HepG2 (cell line): ENCODE measurements at regions not wholly inside any gene's neighbourhood (a gene's known extent, or its start where the extent isn't known, plus 50 kb on each side); places are given as distances from the start of the nearest gene placed in this dataset.

Experiments
- CEBPB ChIP-seq: IDR thresholded peaks from 2 replicates; pipeline ENCODE4 v1.6.1; 2011; ENCODE audit warnings: low read depth, low read length, improper control_type of control experiment, borderline replicate concordance
- CTCF ChIP-seq: sonication (generic); formaldehyde crosslinking; IDR thresholded peaks from 2 replicates; pipeline ENCODE4 v1.5.0; 2020; ENCODE audit warnings: mild to moderate bottlenecking, missing genetic modification reagents, moderate library complexity
- MIXL1 ChIP-seq: IDR thresholded peaks from 2 replicates; pipeline ENCODE4 v1.6.1; 2016
- PBX3 ChIP-seq: sonication (generic); formaldehyde crosslinking; IDR thresholded peaks from 2 replicates; pipeline ENCODE4 v1.8.1; 2023; ENCODE audit warnings: missing genetic modification reagents, inconsistent platforms, borderline replicate concordance
- POLR2A ChIP-seq, 2 experiments: IDR thresholded peaks; 2 replicates each; pipeline ENCODE4 v1.6.1; 2011; ENCODE audit warnings: low read depth in 2 of 2, low read length in 2 of 2, mild to moderate bottlenecking in 1 of 2, moderate library complexity in 1 of 2; ENCODE audit not compliant: insufficient read depth in 1 of 2
- POLR2AphosphoS5 ChIP-seq: IDR thresholded peaks from 2 replicates; pipeline ENCODE4 v1.6.1; 2012; ENCODE audit warnings: low read depth, low read length
- SETDB1 ChIP-seq: sonication (generic); formaldehyde crosslinking; IDR thresholded peaks from 2 replicates; pipeline ENCODE4 v1.5.1; 2020; ENCODE audit warnings: missing genetic modification reagents, mild to moderate bottlenecking, borderline replicate concordance
- ZGPAT ChIP-seq: IDR thresholded peaks from 2 replicates; pipeline ENCODE4 v1.6.1; 2016; ENCODE audit warnings: mild to moderate bottlenecking
- ZNF567 ChIP-seq: sonication (generic); formaldehyde crosslinking; IDR thresholded peaks from 2 replicates; pipeline ENCODE4 v1.8.1; 2023; ENCODE audit warnings: mild to moderate bottlenecking, missing genetic modification reagents, borderline replicate concordance
- TF ChIP-seq, protein P1 (sequence below): sonication (generic); formaldehyde crosslinking; conservative IDR thresholded peaks from 2 replicates; pipeline ENCODE4 v1.4.0; 2020; ENCODE audit warnings: missing genetic modification reagents

GRCh38 chr12:127636882-127637281 is 630.1 kb upstream of the TMEM132C start:
- no peak for TF ChIP-seq MIXL1 (CRISPR knock-in tag)
- TF ChIP-seq ZGPAT (CRISPR knock-in tag): no peak
- TF ChIP-seq PBX3 (CRISPR knock-in tag): no peak
- TF ChIP-seq CTCF: no peak
- no peak for TF ChIP-seq ZNF567
- TF ChIP-seq SETDB1 (CRISPR knock-in tag): no peak
- TF ChIP-seq POLR2A (IDR thresholded peaks at IDR 0.05; ENCODE audit: insufficient read depth in 1 of 2, low read depth in 2 of 2, low read length in 2 of 2): no peak
- no peak for TF ChIP-seq POLR2AphosphoS5
- TF ChIP-seq, protein P1, sequence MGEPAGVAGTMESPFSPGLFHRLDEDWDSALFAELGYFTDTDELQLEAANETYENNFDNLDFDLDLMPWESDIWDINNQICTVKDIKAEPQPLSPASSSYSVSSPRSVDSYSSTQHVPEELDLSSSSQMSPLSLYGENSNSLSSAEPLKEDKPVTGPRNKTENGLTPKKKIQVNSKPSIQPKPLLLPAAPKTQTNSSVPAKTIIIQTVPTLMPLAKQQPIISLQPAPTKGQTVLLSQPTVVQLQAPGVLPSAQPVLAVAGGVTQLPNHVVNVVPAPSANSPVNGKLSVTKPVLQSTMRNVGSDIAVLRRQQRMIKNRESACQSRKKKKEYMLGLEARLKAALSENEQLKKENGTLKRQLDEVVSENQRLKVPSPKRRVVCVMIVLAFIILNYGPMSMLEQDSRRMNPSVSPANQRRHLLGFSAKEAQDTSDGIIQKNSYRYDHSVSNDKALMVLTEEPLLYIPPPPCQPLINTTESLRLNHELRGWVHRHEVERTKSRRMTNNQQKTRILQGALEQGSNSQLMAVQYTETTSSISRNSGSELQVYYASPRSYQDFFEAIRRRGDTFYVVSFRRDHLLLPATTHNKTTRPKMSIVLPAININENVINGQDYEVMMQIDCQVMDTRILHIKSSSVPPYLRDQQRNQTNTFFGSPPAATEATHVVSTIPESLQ (CRISPR knock-in tag): no peak
- no peak for TF ChIP-seq CEBPB
